ENCODE measurements at regions not wholly inside any gene's neighbourhood (a gene's known extent, or its start where the extent isn't known, plus 50 kb on each side); places are given as distances from the start of the nearest gene placed in this dataset.

- Histone ChIP-seq H3K9ac (ENCODE audit: insufficient read depth, low read length) (no peak overlapping the region), H3K79me2 (ENCODE audit: control insufficient read depth, insufficient read depth, low read length) (no peaks in the 10 kb centered on the region), H3K4me2 (ENCODE audit: extremely low read depth, insufficient read depth, low read length) (no peak overlapping the region), H3K27ac (ENCODE audit: insufficient read depth, low read length) (no peak overlapping the region), H4K20me1 (ENCODE audit: control insufficient read depth, extremely low read depth, insufficient read depth, low read length) (no peaks in the 10 kb centered on the region), H2AFZ (ENCODE audit: low read length) (no peak overlapping the region), H3K36me3 (ENCODE audit: control insufficient read depth, insufficient read depth, low read length) (no peaks in the 10 kb centered on the region), H3K27me3 (ENCODE audit: control insufficient read depth, insufficient read depth, low read length) (no peaks in the 10 kb centered on the region), H3K4me3 (replicated peaks in 1 of 4; ENCODE audit: control extremely low read depth in 1 of 4, insufficient read depth in 1 of 4, low read depth in 3 of 4, low read length in 4 of 4) (no peak overlapping the region), H3K9me3 (ENCODE audit: control insufficient read depth, insufficient read depth, low read depth, low read length) (no peaks in the 10 kb centered on the region), H3K4me1 (ENCODE audit: control insufficient read depth, extremely low read depth, insufficient read depth, low read length) (no peaks in the 10 kb centered on the region)
- DNase-seq (ENCODE audit: low read depth in 2 of 2): no peak
- TF ChIP-seq CTCF (conservative IDR thresholded peaks at IDR 0.05 in 1 of 2, IDR thresholded peaks at IDR 0.05 in 1 of 2; ENCODE audit: low read depth in 1 of 2, low read length in 2 of 2) (no peak), EZH2 (IDR thresholded peaks at IDR 0.05; ENCODE audit: low read length, missing control alignments) (no peak)
Measured at GRCh38 chr12:19608039-19608438, 168.7 kb downstream of the AEBP2 start.

- Histone ChIP-seq H3K27me3 (ENCODE audit: control insufficient read depth, insufficient read depth, low read length) (no peaks in the 10 kb centered on the region), H3K9me3 (ENCODE audit: control insufficient read depth, insufficient read depth, low read depth, low read length) (no peaks in the 10 kb centered on the region)
- DNase-seq (ENCODE audit: low read depth in 2 of 2): no peak
Measured at GRCh38 chr12:19613051-19613535, 173.8 kb downstream of the AEBP2 start.

GRCh38 chr12:19614601-19615383 is 175.5 kb downstream of the AEBP2 start:
- no peak overlapping the region for H3K4me3 ChIP-seq (replicated peaks in 1 of 4; ENCODE audit: control extremely low read depth in 1 of 4, insufficient read depth in 1 of 4, low read depth in 3 of 4, low read length in 4 of 4)
- H2AFZ ChIP-seq (ENCODE audit: low read length): no peak overlapping the region
- no peaks in the 10 kb centered on the region for H3K36me3 ChIP-seq (ENCODE audit: control insufficient read depth, insufficient read depth, low read length)
- no peaks in the 10 kb centered on the region for H3K27me3 ChIP-seq (ENCODE audit: control insufficient read depth, insufficient read depth, low read length)
- H3K4me2 ChIP-seq (ENCODE audit: extremely low read depth, insufficient read depth, low read length): no peak overlapping the region
- no peak overlapping the region for H3K27ac ChIP-seq (ENCODE audit: insufficient read depth, low read length)
- no peaks in the 10 kb centered on the region for H4K20me1 ChIP-seq (ENCODE audit: control insufficient read depth, extremely low read depth, insufficient read depth, low read length)
- no peak overlapping the region for H3K9ac ChIP-seq (ENCODE audit: insufficient read depth, low read length)
- no peaks in the 10 kb centered on the region for H3K4me1 ChIP-seq (ENCODE audit: control insufficient read depth, extremely low read depth, insufficient read depth, low read length)
- H3K79me2 ChIP-seq (ENCODE audit: control insufficient read depth, insufficient read depth, low read length): no peaks in the 10 kb centered on the region
- TF ChIP-seq CTCF (conservative IDR thresholded peaks at IDR 0.05 in 1 of 2, IDR thresholded peaks at IDR 0.05 in 1 of 2; ENCODE audit: low read depth in 1 of 2, low read length in 2 of 2): no peak
- no peak for TF ChIP-seq EZH2 (IDR thresholded peaks at IDR 0.05; ENCODE audit: low read length, missing control alignments)
- H3K9me3 ChIP-seq (ENCODE audit: control insufficient read depth, insufficient read depth, low read depth, low read length): no peaks in the 10 kb centered on the region
- DNase-seq (ENCODE audit: low read depth in 2 of 2): no peak

More at GRCh38 chr12:19613051-19613535, 173.8 kb downstream of the AEBP2 start:
- H3K9ac ChIP-seq (ENCODE audit: insufficient read depth, low read length): no peak overlapping the region
- H3K36me3 ChIP-seq (ENCODE audit: control insufficient read depth, insufficient read depth, low read length): no peaks in the 10 kb centered on the region
- H3K79me2 ChIP-seq (ENCODE audit: control insufficient read depth, insufficient read depth, low read length): no peaks in the 10 kb centered on the region
- no peak overlapping the region for H2AFZ ChIP-seq (ENCODE audit: low read length)
- no peaks in the 10 kb centered on the region for H4K20me1 ChIP-seq (ENCODE audit: control insufficient read depth, extremely low read depth, insufficient read depth, low read length)
- H3K27ac ChIP-seq (ENCODE audit: insufficient read depth, low read length): no peak overlapping the region
- no peaks in the 10 kb centered on the region for H3K4me1 ChIP-seq (ENCODE audit: control insufficient read depth, extremely low read depth, insufficient read depth, low read length)
- TF ChIP-seq CTCF (conservative IDR thresholded peaks at IDR 0.05 in 1 of 2, IDR thresholded peaks at IDR 0.05 in 1 of 2; ENCODE audit: low read depth in 1 of 2, low read length in 2 of 2) (no peak), EZH2 (IDR thresholded peaks at IDR 0.05; ENCODE audit: low read length, missing control alignments) (no peak)
- no peak overlapping the region for H3K4me3 ChIP-seq (replicated peaks in 1 of 4; ENCODE audit: control extremely low read depth in 1 of 4, insufficient read depth in 1 of 4, low read depth in 3 of 4, low read length in 4 of 4)
- no peak overlapping the region for H3K4me2 ChIP-seq (ENCODE audit: extremely low read depth, insufficient read depth, low read length)

Measured in fibroblast of lung (primary cell).